ENCODE measurements at regions not wholly inside any gene's neighbourhood (a gene's known extent, or its start where the extent isn't known, plus 50 kb on each side); places are given as distances from the start of the nearest gene placed in this dataset.
"Not testable (repeated sequence)": the region's sequence is repeated elsewhere in the genome, so short reads cannot be mapped to it uniquely, and the experiment has no call there.

DNA sequence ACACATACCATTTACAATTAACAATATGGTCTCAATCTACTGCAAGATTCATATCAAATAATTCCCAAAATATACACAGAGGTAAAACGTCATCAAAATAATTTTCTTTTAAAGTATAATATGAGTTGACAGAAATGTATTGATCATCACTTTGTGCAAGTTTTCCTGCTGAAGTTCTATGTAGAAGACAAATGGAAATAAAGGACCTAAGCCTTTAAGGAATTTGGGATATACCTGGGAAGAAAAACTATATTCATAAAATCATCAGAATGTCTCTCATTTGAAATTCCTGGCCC, 61.1 kb upstream of the DAAM1 start:
- no peak for DNase-seq

DNA sequence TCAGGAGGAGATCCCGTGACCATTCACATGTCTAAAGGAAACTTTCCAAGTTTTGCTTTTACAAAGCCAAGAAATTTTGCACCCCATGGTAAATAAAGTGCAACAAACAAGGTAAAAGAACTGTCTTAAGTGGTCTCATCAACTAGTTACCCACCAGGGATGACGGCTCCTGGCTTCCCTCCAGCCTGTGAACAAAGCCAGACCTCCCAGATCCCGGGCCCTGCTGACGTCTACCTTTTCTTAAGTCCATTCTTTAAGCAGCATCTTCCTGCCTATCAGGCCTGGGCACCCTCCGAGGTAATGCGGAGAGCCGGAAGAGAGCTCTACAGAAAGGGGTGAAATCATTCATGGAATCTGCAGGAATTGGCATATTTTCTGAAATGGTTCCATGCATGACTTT, 58.0 kb upstream of the DAAM1 start:
- no peak for DNase-seq

DNA sequence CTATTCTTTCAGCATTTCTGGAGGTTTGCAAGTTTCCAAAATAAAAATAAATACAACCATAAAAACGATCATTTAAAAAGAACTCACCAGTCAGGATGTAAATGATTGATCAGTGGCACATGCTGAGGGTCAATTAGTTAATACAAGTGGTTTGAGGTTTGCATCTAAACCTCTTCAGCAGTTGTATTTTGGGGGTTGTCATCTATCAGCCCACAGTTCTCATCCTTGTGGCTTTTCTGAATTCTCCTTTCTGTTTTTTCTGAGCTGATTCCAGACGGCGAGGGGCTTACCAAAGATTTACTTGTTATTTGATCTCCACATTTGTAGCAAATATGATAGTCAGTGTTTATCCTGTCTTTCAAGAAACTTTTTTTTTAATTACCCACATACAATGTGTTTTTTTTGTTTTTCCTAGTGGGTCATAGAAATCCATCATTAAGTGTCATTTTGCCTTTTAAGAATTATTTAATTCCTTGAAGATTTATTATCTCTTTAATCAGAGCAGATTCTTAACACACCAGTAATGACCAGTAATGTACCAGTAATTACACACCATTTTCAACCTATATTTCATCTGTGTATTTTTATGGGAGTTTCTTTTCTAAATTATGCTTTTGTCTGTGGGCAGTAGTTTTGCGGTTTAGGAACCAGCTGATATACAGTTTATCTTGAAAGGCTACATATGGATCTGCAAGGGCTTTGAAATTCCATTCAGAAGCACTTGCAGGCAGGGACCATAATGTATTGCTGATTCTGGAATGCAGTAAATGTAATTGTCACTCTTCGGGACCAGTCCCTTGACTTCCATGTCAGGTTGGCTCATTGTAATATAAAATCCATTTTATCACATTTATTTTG, 56.3 kb upstream of the DAAM1 start:
- no peak for DNase-seq

DNA sequence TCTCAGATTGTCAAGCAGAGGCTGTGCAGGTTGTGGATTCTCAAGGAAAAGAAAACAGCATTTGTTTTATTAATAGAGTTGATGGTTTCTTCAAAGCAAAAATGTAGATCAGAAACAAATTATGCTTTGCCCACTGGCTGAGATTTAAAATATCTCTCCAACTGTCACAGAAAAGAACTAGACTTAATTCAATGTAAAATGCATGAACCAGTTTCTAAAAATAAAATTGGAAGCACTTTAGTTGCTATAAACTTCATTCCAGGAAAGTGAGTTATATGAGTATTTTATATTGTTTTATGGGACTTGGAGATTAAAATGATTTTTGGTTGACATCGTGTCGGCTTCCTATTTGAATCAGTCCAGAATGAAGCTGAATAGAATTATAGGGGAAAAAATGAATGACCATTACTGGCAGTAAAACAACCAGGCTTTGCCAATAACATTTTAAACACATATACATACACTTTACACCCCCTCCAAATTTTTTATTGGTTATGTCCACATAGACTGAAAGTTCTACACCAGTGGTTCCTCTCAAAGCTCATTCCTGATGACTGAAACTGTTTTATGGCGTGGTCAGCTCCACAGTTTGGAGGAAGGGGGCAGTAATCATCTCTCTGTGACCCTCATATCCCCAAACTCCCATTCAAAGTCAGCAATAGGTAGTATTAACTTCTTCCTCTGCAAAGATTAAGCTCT, 55.5 kb upstream of the DAAM1 start:
- DNase-seq = no peak

DNA sequence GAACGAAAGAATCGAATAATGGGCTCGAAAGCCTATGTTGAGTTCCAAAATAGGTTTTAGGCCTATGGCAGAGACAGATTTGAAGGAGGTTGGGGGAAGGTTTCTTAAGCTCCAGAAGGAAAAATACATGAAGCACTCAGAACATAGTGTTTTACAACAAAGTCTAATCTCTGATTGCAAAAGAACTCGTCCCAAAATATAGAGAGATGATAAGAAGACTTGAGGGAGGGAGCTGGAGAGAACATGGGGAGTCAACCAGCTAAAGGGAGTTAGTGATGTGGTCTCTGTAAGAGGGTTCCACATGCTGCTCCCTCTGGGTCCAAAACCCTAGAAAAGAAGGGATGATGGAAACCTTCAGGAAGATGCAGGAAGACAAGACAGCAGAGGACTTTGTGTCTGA, 54.8 kb upstream of the DAAM1 start:
- DNase-seq = no peak

DNA sequence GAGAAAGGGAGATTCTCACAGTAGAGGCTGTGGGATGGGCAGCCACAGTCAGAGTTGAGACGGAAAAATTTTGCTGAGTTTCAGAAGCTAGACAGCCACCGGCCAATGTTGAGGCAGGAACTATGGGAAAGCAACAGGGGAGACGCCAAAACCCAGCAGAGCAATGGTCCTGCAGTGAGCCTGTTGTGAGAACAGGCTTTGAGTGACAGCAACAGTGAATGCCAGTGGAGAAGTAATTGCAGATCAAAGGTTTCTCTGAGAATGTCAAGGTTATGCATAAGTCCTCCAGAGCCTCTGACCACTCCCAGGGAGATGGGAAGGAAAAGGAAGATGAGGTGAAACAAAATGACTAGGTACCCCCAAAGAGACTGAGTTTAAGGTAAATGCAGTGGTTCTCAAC, 54.2 kb upstream of the DAAM1 start:
- DNase-seq = no peak

DNA sequence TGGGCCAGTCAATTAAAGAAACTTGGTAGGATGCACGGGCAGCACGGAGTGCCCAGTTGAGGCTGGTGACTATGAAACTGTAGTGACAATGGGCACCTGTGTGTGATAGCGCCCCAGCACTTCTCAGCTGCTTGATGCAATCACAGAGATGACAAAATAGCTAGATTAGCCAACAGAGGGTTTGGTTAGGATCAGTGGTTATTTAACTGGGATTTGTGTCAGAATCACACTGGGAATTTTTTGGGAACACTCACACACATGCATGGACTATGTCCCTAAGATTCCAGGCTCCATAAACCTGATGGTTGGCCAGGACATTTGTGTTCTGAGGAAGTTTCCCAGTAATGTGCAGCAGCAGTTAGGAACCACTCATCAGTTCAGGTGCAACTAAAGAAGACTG, 51.2 kb upstream of the DAAM1 start:
- DNase-seq = no peak

DNA sequence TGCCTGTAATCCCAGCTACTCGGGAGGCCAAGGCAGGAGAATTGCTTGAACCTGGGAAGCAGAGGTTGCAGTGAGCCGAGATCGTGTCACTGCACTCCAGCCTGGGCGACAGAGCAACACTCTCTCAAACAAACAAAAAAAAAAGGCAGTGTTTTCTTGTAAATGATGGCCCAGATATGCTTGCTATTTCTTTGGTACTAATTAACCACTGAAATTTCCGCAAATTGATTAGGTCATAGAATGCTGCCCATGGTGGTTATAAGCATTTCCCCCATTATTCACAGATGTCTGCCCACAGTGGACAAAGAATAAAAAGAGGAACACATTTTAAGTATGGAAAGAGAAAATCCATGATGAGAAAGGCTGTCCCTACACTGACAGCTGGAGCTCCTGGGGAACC, 49.9 kb upstream of the DAAM1 start:
- not testable (repeated sequence) for DNase-seq

Data from stimulated activated CD8-positive, alpha-beta memory T cell treated with anti-CD3 and anti-CD28 coated beads, Interleukin-4, amount 100 ng/mL, for 48 hours (primary cell).